HCT116 (cell line): ENCODE measurements at regions not wholly inside any gene's neighbourhood (a gene's known extent, or its start where the extent isn't known, plus 50 kb on each side); places are given as distances from the start of the nearest gene placed in this dataset.

Source experiments
- ATAC-seq: fragments of 200-7000 bp; cut with Tn5 transposase; 2 replicates; pipeline ENCODE4 v1.9.1; 2020; ENCODE audit warnings: mild to moderate bottlenecking, moderate library complexity
- BruUV-seq: library from RNA; stranded (reverse); fragments of 400-500 nt; replicated peaks from 2 replicates; lab custom pipeline; 2021; lab: Mats Ljungman, UMichigan
- CTCF ChIA-PET: fragments of 300-600 bp; sonication (Branson Sonifier 250); formaldehyde crosslinking; loops from one replicate; lab custom pipeline; 2021; ENCODE audit warnings: antibody characterized with exemption; lab: Charles Lee
- POLR2A ChIA-PET: fragments of 300-600, 350-600 bp; sonication (Branson Sonifier 250); formaldehyde crosslinking; loops from one replicate; lab custom pipeline; 2021; ENCODE audit warnings: antibody characterized with exemption; lab: Charles Lee
- RAD21 ChIA-PET, 2 experiments: fragments of 300-600 bp; sonication (Branson Sonifier 250); formaldehyde crosslinking; loops; one replicate each; lab custom pipeline; 2023; ENCODE audit warnings: low total read pairs in 2 of 2; ENCODE audit not compliant: uncharacterized antibody in 2 of 2, unreplicated experiment in 2 of 2, low non-redundant PET in 1 of 2; lab: Charles Lee
- DNase-seq: peaks from one replicate; pipeline ENCODE4 v3.0.0-alpha.2; 2010; ENCODE audit warnings: low read depth, low spot score
- H2AFZ ChIP-seq: fragments of 200-600 bp; shearing (Covaris generic), sonication (generic); 2 replicates; pipeline ENCODE4 v1.6.1; 2017; ENCODE audit warnings: low read depth, mixed run types, mixed read lengths, antibody characterized with exemption, low read length; ENCODE audit not compliant: poor library complexity, severe bottlenecking
- H3K27ac ChIP-seq: 2 replicates; pipeline ENCODE4 v1.5.1; 2012; ENCODE audit warnings: low read depth, low read length
- H3K27me3 ChIP-seq: fragments of 200-600 bp; sonication (generic); 2 replicates; pipeline ENCODE4 v1.6.1; 2016; ENCODE audit warnings: mixed run types, low read length, mixed read lengths; ENCODE audit not compliant: insufficient read depth
- H3K36me3 ChIP-seq, 2 experiments: fragments of 200-500 bp in 1 of 2; fragments of 200-600 bp in 1 of 2; sonication (Bioruptor generic) in 1 of 2; sonication (generic) in 1 of 2; 2 replicates each; pipeline versions ENCODE4 v1.5.1 to v1.6.1; 2014 to 2016; ENCODE audit warnings: low read length in 2 of 2, inconsistent platforms in 1 of 2, mixed read lengths in 1 of 2, mixed run types in 1 of 2; ENCODE audit not compliant: insufficient read depth in 2 of 2, control insufficient read depth in 1 of 2
- H3K4me1 ChIP-seq, 2 experiments: fragments of 200-600 bp in 1 of 2; sonication (generic) in 1 of 2; 2 replicates each; pipeline versions ENCODE4 v1.5.1 to v1.6.1; 2012 to 2017; ENCODE audit warnings: low read length in 2 of 2, inconsistent platforms in 1 of 2, mild to moderate bottlenecking in 1 of 2, mixed read lengths in 1 of 2, mixed run types in 1 of 2, moderate library complexity in 1 of 2; ENCODE audit not compliant: insufficient read depth in 2 of 2, control insufficient read depth in 1 of 2
- H3K4me2 ChIP-seq: fragments of 200-600 bp; sonication (generic); 2 replicates; pipeline ENCODE4 v1.6.1; 2017; ENCODE audit warnings: mixed run types, low read length, mixed read lengths
- H3K4me3 ChIP-seq, 2 experiments: fragments of 200-600 bp in 1 of 2; sonication (generic) in 1 of 2; replicated peaks in 1 of 2; 2 replicates each; pipeline ENCODE4 v1.5.1; 2011 to 2016; ENCODE audit warnings: low read length in 2 of 2, control low read depth in 1 of 2, low read depth in 1 of 2, mild to moderate bottlenecking in 1 of 2, mixed read lengths in 1 of 2, mixed run types in 1 of 2
- H3K79me2 ChIP-seq: fragments of 200-600 bp; sonication (generic); 2 replicates; pipeline ENCODE4 v1.6.1; 2017; ENCODE audit warnings: mild to moderate bottlenecking, mixed run types, low read length, moderate library complexity, mixed read lengths; ENCODE audit not compliant: insufficient read depth
- H3K9ac ChIP-seq: fragments of 200-600 bp; sonication (generic); 2 replicates; pipeline ENCODE4 v1.6.1; 2016; ENCODE audit warnings: low read length, mixed read lengths
- H3K9me2 ChIP-seq: fragments of 200-600 bp; sonication (generic), shearing (Covaris generic); 2 replicates; pipeline ENCODE4 v1.6.1; 2017; ENCODE audit warnings: mixed run types, mild to moderate bottlenecking, moderate library complexity; ENCODE audit not compliant: insufficient read depth
- H3K9me3 ChIP-seq, 2 experiments: fragments of 200-500 bp in 1 of 2; fragments of 200-600 bp in 1 of 2; sonication (Bioruptor generic) in 1 of 2; sonication (generic) in 1 of 2; 2 replicates each; pipeline ENCODE4 v1.6.1; 2014 to 2017; ENCODE audit warnings: low read length in 2 of 2, mixed read lengths in 2 of 2, inconsistent platforms in 1 of 2, low read depth in 1 of 2, mild to moderate bottlenecking in 1 of 2, mixed run types in 1 of 2, moderate library complexity in 1 of 2; ENCODE audit not compliant: control insufficient read depth in 1 of 2, insufficient read depth in 1 of 2
- H4K20me1 ChIP-seq: fragments of 200-600 bp; sonication (generic), shearing (Covaris generic); 2 replicates; pipeline ENCODE4 v1.6.1; 2017; ENCODE audit warnings: mixed run types, mild to moderate bottlenecking, moderate library complexity; ENCODE audit not compliant: insufficient read depth
- CBX3 ChIP-seq: IDR thresholded peaks from 2 replicates; pipeline ENCODE4 v1.6.1; 2012; ENCODE audit warnings: low read depth
- CEBPB ChIP-seq: IDR thresholded peaks from 2 replicates; pipeline ENCODE4 v1.6.1; 2012; ENCODE audit warnings: low read depth
- EGR1 ChIP-seq: IDR thresholded peaks from 2 replicates; pipeline ENCODE4 v1.6.1; 2012; ENCODE audit warnings: low read depth
- ELF1 ChIP-seq: IDR thresholded peaks from 2 replicates; pipeline ENCODE4 v1.6.1; 2012; ENCODE audit warnings: low read depth, borderline replicate concordance
- EZH2 ChIP-seq: fragments of 200-600 bp; sonication (generic); IDR thresholded peaks from 2 replicates; pipeline ENCODE4 v1.6.1; 2017; ENCODE audit warnings: antibody characterized with exemption, mixed run types
- EZH2phosphoT487 ChIP-seq: fragments of 200-600 bp; IDR thresholded peaks from 2 replicates; pipeline ENCODE4 v1.6.1; 2018; ENCODE audit warnings: antibody characterized with exemption, borderline replicate concordance
- JUND ChIP-seq: IDR thresholded peaks from 2 replicates; pipeline ENCODE4 v1.6.1; 2012
- MAX ChIP-seq: IDR thresholded peaks from 2 replicates; pipeline ENCODE4 v1.6.1; 2012
- POLR2A ChIP-seq: IDR thresholded peaks from 2 replicates; pipeline ENCODE4 v1.7.0; 2011; ENCODE audit warnings: borderline replicate concordance; ENCODE audit not compliant: insufficient read depth, insufficient read length; ENCODE audit errors: extremely low read depth
- POLR2AphosphoS5 ChIP-seq: IDR thresholded peaks from 2 replicates; pipeline ENCODE4 v1.6.1; 2011; ENCODE audit warnings: mild to moderate bottlenecking, low read depth, low read length, moderate library complexity
- RAD21 ChIP-seq: IDR thresholded peaks from 2 replicates; pipeline ENCODE4 v1.6.1; 2012; ENCODE audit warnings: low read depth, mild to moderate bottlenecking
- SIN3A ChIP-seq: IDR thresholded peaks from 2 replicates; pipeline ENCODE4 v1.6.1; 2012; ENCODE audit warnings: low read depth
- SP1 ChIP-seq: IDR thresholded peaks from 2 replicates; pipeline ENCODE4 v1.6.1; 2012; ENCODE audit warnings: low read depth
- TCF7L2 ChIP-seq: IDR thresholded peaks from 2 replicates; pipeline ENCODE4 v1.7.0; 2011; ENCODE audit warnings: borderline replicate concordance, inconsistent platforms; ENCODE audit not compliant: insufficient read depth, insufficient read length; ENCODE audit errors: extremely low read depth
- YY1 ChIP-seq: IDR thresholded peaks from 2 replicates; pipeline ENCODE4 v1.6.1; 2011; ENCODE audit warnings: low read length, low read depth, moderate library complexity, mild to moderate bottlenecking; ENCODE audit not compliant: insufficient replicate concordance; ENCODE audit errors: extremely low read depth
- ZNF274 ChIP-seq: fragments of 200-500 bp; sonication (Bioruptor generic); IDR thresholded peaks from 2 replicates; pipeline ENCODE4 v1.6.1; 2014; ENCODE audit warnings: mild to moderate bottlenecking, low read depth, low read length, inconsistent platforms
- intact Hi-C: fragments of 100-400 bp; cut with micrococcal nuclease; formaldehyde crosslinking; loops from 2 replicates; pipeline ENCODE4 v1.10.0; 2022
- TF ChIP-seq, protein P1 (sequence below): IDR thresholded peaks from 2 replicates; pipeline ENCODE4 v1.6.1; 2012; ENCODE audit warnings: low read depth
- TF ChIP-seq, protein P2 (sequence below): IDR thresholded peaks from 2 replicates; pipeline ENCODE4 v1.6.1; 2011; ENCODE audit warnings: mild to moderate bottlenecking, low read length, moderate library complexity; ENCODE audit not compliant: insufficient replicate concordance; ENCODE audit errors: extremely low read depth
- TF ChIP-seq, protein P3 (sequence below), 3 experiments: fragments of 200-600 bp in 1 of 3; sonication (generic) in 1 of 3; IDR thresholded peaks in 2 of 3; conservative IDR thresholded peaks in 1 of 3; 2 replicates each; pipeline ENCODE4 v1.5.1; 2012 to 2017; ENCODE audit warnings: low read depth in 2 of 3, low read length in 2 of 3, antibody characterized with exemption in 1 of 3, borderline replicate concordance in 1 of 3, control low read depth in 1 of 3, mild to moderate bottlenecking in 1 of 3, mixed read lengths in 1 of 3, mixed run types in 1 of 3, moderate library complexity in 1 of 3; ENCODE audit not compliant: insufficient read depth in 1 of 3

DNA sequence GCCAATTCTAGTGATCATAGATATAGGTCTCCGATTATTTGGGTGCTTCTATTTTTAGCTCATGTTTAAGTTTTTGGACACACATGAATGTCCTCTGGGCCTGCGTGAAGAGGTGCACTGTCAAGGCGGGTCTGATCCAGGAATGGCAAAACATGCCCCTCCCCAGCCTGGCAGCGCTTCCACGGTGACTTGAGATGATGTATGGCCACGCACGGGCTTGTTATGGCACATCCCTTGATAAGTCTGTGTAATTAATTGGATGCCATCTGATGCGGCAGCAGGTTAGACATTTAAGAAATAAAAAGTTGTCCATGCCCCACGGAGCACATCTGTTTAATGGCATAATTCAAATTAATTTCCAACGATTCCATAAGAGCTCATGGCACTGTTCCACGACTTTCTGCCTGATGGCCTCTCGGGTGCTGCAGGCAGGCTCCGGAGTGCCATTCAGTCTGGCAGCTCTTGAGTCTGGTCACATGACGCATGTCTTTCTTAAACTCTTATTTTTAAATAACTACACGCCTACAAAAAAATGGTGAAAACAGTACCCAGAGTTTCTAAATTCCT, 151.4 kb downstream of the ACKR3 start:
- TF ChIP-seq CBX3 (no peak), EGR1 (no peak), POLR2AphosphoS5 (no peak), MAX (no peak), EZH2 (no peak), SP1 (no peak), EZH2phosphoT487 (no peak), ELF1 (no peak), SIN3A (no peak), JUND (no peak), POLR2A (no peak), ZNF274 (no peak), TCF7L2 (no peak), RAD21 (no peak), YY1 (no peak), CEBPB (no peak)
- TF ChIP-seq, protein P1, sequence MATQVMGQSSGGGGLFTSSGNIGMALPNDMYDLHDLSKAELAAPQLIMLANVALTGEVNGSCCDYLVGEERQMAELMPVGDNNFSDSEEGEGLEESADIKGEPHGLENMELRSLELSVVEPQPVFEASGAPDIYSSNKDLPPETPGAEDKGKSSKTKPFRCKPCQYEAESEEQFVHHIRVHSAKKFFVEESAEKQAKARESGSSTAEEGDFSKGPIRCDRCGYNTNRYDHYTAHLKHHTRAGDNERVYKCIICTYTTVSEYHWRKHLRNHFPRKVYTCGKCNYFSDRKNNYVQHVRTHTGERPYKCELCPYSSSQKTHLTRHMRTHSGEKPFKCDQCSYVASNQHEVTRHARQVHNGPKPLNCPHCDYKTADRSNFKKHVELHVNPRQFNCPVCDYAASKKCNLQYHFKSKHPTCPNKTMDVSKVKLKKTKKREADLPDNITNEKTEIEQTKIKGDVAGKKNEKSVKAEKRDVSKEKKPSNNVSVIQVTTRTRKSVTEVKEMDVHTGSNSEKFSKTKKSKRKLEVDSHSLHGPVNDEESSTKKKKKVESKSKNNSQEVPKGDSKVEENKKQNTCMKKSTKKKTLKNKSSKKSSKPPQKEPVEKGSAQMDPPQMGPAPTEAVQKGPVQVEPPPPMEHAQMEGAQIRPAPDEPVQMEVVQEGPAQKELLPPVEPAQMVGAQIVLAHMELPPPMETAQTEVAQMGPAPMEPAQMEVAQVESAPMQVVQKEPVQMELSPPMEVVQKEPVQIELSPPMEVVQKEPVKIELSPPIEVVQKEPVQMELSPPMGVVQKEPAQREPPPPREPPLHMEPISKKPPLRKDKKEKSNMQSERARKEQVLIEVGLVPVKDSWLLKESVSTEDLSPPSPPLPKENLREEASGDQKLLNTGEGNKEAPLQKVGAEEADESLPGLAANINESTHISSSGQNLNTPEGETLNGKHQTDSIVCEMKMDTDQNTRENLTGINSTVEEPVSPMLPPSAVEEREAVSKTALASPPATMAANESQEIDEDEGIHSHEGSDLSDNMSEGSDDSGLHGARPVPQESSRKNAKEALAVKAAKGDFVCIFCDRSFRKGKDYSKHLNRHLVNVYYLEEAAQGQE = no peak
- TF ChIP-seq, protein P2, sequence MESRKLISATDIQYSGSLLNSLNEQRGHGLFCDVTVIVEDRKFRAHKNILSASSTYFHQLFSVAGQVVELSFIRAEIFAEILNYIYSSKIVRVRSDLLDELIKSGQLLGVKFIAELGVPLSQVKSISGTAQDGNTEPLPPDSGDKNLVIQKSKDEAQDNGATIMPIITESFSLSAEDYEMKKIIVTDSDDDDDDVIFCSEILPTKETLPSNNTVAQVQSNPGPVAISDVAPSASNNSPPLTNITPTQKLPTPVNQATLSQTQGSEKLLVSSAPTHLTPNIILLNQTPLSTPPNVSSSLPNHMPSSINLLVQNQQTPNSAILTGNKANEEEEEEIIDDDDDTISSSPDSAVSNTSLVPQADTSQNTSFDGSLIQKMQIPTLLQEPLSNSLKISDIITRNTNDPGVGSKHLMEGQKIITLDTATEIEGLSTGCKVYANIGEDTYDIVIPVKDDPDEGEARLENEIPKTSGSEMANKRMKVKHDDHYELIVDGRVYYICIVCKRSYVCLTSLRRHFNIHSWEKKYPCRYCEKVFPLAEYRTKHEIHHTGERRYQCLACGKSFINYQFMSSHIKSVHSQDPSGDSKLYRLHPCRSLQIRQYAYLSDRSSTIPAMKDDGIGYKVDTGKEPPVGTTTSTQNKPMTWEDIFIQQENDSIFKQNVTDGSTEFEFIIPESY = no peak
- TF ChIP-seq, protein P3, sequence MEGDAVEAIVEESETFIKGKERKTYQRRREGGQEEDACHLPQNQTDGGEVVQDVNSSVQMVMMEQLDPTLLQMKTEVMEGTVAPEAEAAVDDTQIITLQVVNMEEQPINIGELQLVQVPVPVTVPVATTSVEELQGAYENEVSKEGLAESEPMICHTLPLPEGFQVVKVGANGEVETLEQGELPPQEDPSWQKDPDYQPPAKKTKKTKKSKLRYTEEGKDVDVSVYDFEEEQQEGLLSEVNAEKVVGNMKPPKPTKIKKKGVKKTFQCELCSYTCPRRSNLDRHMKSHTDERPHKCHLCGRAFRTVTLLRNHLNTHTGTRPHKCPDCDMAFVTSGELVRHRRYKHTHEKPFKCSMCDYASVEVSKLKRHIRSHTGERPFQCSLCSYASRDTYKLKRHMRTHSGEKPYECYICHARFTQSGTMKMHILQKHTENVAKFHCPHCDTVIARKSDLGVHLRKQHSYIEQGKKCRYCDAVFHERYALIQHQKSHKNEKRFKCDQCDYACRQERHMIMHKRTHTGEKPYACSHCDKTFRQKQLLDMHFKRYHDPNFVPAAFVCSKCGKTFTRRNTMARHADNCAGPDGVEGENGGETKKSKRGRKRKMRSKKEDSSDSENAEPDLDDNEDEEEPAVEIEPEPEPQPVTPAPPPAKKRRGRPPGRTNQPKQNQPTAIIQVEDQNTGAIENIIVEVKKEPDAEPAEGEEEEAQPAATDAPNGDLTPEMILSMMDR (IDR thresholded peaks at IDR 0.05 in 2 of 3, conservative IDR thresholded peaks at IDR 0.05 in 1 of 3; ENCODE audit: borderline replicate concordance in 1 of 3, insufficient read depth in 1 of 3, low read depth in 2 of 3, low read length in 2 of 3) = no peak
- BruUV-seq = no TSS peak
- no peaks in the 10 kb centered on the region for H3K9me2 ChIP-seq
- RAD21 ChIA-PET = no interaction called here
- peaks cover 18% of the 10 kb centered on the region for H3K27me3 ChIP-seq
- DNase-seq (no peak), ATAC-seq (no peak)
- CTCF ChIA-PET = no interaction called here
- no peak overlapping the region for H3K27ac ChIP-seq
- H4K20me1 ChIP-seq = no peaks in the 10 kb centered on the region
- H3K9me3 ChIP-seq = no peaks in the 10 kb centered on the region
- no peak overlapping the region for H3K4me3 ChIP-seq
- POLR2A ChIA-PET = no interaction called here
- intact Hi-C loops = no loop called here
- H2AFZ ChIP-seq = no peak overlapping the region
- no peak overlapping the region for H3K4me2 ChIP-seq
- no peak overlapping the region for H3K9ac ChIP-seq
- no peaks in the 10 kb centered on the region for H3K79me2 ChIP-seq
- H3K4me1 ChIP-seq = no peaks in the 10 kb centered on the region
- no peaks in the 10 kb centered on the region for H3K36me3 ChIP-seq
